ENCODE measurements at regions not wholly inside any gene's neighbourhood (a gene's known extent, or its start where the extent isn't known, plus 50 kb on each side); places are given as distances from the start of the nearest gene placed in this dataset.

GRCh38 chr9:80158131-80158530, 586.4 kb downstream of the TLE4 start:
- DNase-seq, result no peak

- no peak for DNase-seq
Observed at GRCh38 chr9:80157561-80157983, 585.8 kb downstream of the TLE4 start.

GRCh38 chr9:80156756-80157472, 585.1 kb downstream of the TLE4 start:
- DNase-seq, result no peak

- no peak for DNase-seq
Observed at GRCh38 chr9:80156262-80156661, 584.5 kb downstream of the TLE4 start.

- DNase-seq, result no peak
Observed at GRCh38 chr9:80147866-80148265, 576.1 kb downstream of the TLE4 start.

- DNase-seq, result no peak
Observed at GRCh38 chr9:80146466-80146865, 574.7 kb downstream of the TLE4 start.

- DNase-seq, result no peak
Observed at GRCh38 chr9:80144856-80145255, 573.1 kb downstream of the TLE4 start.

- DNase-seq, result no peak
Observed at GRCh38 chr9:80144406-80144805, 572.6 kb downstream of the TLE4 start.

GRCh38 chr9:80143899-80144298, 572.1 kb downstream of the TLE4 start:
- DNase-seq, result no peak

GRCh38 chr9:80134487-80134886, 562.7 kb downstream of the TLE4 start:
- DNase-seq, result no peak

GRCh38 chr9:80131627-80132026, 559.9 kb downstream of the TLE4 start:
- DNase-seq, result no peak

- DNase-seq, result no peak
Observed at GRCh38 chr9:80127920-80128319, 556.2 kb downstream of the TLE4 start.

- DNase-seq, result no peak
Observed at GRCh38 chr9:80125731-80126264, 554.0 kb downstream of the TLE4 start.

GRCh38 chr9:80117031-80117430, 545.3 kb downstream of the TLE4 start:
- no peak for DNase-seq

- DNase-seq, result no peak
Observed at GRCh38 chr9:80114241-80114640, 542.5 kb downstream of the TLE4 start.

- no peak for DNase-seq
Observed at GRCh38 chr9:80107931-80108660, 536.3 kb downstream of the TLE4 start.

- DNase-seq, result no peak
Observed at GRCh38 chr9:80097476-80097875, 525.7 kb downstream of the TLE4 start.

- DNase-seq, result no peak
Observed at GRCh38 chr9:80094176-80094771, 522.5 kb downstream of the TLE4 start.

GRCh38 chr9:80093695-80094094, 521.9 kb downstream of the TLE4 start:
- no peak for DNase-seq

- DNase-seq, result no peak
Observed at GRCh38 chr9:80091526-80091925, 519.8 kb downstream of the TLE4 start.

GRCh38 chr9:80090317-80090716, 518.6 kb downstream of the TLE4 start:
- no peak for DNase-seq

GRCh38 chr9:80086822-80087345, 515.1 kb downstream of the TLE4 start:
- no peak for DNase-seq

- DNase-seq, result no peak
Observed at GRCh38 chr9:80086386-80086785, 514.6 kb downstream of the TLE4 start.

GRCh38 chr9:80085668-80086067, 513.9 kb downstream of the TLE4 start:
- no peak for DNase-seq
